ENCODE measurements at regions not wholly inside any gene's neighbourhood (a gene's known extent, or its start where the extent isn't known, plus 50 kb on each side); places are given as distances from the start of the nearest gene placed in this dataset.

DNA sequence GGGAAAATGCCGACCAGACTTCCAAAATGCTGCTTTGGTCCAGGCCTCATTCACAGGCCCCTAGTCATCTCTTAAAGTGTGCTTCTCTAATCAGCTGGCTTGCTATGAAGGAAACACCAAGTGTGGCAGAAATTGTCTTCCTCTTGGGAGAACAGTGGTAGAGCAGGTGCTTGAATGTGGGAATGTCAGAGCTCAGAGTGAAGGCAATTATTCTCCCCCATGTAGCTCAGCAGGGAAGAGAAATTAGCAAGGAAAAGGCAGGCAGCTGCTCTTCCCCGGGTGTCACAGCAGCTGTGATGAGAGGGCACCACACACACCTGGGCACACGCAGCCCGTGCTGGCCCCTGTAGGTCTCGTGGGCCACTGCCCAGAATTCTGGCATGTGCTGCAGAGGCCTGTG, 358.5 kb downstream of the WDR72 start:
- DNase-seq (ENCODE audit: low spot score), result no peak

DNA sequence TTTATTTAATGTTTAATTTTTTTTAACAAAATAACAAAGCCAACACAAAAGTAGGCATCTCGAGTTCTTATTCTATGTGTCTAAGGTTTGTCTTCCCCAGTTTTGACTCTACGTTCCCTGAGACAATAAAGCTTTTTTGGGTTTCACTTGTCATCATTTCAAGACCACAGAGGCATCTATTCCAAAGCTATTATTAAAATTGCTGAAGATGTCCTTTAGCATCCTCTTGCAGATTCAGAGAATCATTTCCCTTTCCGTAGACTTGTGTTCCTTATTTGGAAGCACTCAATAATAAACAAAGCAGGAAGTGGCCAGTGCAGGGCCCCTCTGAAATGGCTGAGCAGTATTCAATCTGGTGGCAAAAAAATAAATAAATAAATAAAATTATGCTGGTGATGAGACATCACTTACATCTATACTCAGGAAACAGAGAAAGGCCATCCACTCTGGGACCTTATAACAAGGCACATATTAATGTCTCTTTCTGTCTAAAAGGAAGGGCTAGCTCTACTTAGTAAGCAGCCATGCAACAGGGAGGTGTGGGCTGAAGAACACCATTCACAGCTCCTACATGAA, 362.3 kb downstream of the WDR72 start:
- DNase-seq (ENCODE audit: low spot score), result no peak

DNA sequence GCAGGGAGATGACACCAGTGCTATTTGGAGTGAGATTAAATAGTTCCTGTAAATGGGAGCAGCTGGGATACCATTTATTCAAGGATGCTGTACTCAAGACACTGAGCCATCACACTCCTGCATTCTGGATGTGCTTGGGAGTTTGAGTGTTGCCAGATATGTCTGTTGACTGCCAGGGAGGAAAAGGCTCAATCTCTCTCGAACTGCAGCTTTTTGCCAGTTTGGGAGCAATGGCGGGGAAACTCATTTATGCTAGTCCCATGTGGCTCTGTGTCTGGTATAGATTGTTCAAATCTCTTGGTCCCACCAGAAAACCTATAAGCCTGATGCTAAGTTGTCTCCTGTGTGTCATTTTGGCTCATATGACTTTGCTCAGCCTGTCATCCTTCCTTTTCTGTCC, 363.6 kb downstream of the WDR72 start:
- no peak for DNase-seq (ENCODE audit: low spot score)

DNA sequence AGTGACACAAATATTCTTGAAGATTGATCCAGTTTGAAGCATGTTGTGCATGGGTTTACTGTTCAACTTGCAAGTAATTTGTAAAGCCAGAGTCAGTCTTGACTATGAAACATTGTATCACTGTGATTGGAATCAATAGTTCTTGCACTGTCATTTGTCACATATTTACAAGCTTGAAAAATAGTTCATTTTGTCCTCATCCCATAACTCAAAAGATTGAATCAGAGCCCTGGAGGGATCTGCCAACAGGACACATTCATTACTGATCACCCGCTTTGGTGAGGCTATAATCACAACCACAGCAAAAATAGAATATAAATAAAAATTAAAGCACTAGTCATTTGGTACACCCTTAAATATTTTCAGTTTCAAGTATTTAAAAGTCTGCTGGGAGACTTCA, 368.9 kb downstream of the WDR72 start:
- DNase-seq (ENCODE audit: low spot score), result no peak

DNA sequence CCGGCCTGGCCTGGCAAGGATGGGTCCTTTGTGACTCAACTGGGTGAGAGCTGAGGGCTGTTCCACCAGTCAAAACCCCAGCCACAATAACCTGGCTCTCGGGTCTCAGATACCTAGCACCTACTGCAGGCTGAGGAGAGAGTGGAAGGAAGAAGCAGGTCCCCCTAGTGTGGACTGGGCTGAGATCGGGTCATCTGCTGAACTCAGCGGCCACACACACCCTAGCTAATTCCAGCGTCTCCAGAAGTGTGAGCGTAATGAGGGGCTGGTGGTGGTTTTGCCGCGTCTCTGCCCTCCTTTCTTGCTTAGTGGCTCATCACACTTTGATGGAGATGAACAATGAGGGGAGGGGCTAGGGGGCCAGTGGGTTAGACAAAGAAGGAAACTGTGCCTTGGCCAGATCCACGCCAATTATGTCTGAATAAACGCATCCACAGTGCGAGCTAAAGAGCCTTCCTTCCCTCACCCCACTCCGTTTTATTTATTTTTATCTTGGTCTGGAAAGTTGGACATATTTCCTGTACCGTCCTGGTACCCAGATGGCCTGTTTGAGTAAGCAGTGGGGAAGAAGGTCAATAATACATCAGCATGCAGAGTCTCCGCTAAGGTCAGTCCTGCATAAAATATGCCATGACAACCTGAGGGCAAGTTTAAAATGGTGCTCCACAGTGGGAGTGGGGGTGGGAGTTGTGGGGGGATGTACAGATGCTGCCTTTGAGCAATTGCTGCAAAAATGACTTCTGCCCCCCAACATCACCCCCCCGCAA, 370.0 kb downstream of the WDR72 start:
- DNase-seq (ENCODE audit: low spot score), result no peak

DNA sequence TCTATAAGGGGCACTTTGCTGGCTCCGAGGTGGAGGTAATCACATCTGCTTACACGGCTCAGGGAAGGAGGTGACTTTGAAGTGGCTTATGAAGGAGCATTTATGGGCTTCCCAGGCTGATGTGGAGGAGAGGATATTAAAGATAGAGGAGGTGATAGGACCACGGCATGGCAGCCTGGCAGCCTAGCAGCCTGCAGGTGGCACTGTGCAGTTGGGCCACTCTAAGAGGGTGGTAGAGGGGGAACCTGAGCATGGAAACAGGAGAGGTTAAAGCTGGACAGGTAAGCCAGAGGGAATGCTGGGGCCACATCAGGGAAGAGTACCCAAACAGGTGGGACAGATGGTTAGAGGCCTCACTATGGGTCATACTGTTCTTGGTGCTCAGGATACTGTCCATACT, 375.0 kb downstream of the WDR72 start:
- DNase-seq (ENCODE audit: low spot score), result no peak

DNA sequence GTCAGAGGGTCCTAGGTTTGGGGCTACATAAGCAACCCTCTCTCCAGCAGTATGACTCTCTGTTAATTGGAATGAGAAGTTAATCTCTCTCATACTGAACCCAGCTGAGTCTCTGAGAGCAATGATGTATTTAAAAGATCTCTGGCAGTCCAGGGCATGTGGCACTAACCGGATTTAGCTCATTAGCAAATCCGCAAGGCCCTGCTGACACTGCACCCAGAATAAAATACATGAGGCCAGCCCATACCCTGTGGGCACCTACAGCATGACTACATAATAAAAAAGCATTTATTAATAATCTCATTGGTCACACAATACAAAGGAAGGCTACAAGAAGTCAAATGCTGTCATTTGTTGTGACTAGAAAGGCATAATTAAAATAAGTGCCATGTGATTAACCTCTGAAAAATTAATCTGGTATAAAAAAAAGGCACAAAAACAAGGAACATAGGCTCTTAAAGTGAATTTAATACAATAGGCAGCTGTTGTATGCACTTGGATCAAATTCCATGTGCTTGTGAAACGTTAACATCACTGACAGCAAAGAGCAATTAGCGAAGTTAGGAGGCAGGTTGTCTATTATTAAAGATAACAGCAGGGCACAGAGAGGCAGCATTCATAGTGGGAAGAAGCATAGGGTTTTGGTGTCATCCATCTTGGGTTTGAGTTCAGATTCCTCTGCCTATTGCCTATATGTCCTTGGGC, 381.2 kb downstream of the WDR72 start:
- DNase-seq (ENCODE audit: low spot score), result no peak

DNA sequence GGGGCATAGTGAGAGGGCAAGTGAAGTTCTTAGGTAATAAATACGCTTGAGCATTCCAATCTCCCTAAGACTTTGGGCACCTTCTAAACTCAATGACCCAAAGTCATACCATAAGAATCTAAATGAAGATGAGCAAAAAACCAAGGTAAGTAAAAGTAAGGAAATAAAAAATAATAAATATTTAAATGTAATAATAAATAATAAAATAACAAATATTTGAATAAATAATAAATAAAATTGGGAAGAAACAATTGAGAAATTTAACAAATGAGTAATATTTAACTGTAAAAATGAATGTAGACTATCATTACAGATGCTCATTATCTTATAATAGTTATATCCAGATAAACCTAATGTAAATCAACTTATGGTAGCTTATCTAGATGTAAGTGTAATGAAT, 391.7 kb downstream of the WDR72 start:
- DNase-seq (ENCODE audit: low spot score), result no peak

DNA sequence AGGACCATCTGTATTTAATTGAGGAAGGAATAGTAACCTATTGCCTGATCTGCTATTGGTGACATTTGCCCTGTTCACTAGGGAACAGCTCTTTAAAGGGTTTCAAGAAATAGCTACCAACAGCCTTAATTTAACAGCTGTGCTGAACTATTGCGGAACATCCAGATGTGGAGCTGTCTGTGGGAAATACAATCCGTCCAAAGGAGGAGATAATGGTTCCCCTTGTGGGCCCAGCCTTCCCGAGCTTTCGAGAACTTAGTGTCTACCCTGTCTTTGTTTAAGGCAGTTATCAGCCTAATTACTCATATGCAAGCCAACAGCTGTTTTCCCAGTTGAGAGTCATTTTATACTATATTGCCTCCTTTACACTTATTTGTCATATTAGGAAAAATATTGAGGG, 398.6 kb downstream of the WDR72 start:
- no peak for DNase-seq (ENCODE audit: low spot score)

DNA sequence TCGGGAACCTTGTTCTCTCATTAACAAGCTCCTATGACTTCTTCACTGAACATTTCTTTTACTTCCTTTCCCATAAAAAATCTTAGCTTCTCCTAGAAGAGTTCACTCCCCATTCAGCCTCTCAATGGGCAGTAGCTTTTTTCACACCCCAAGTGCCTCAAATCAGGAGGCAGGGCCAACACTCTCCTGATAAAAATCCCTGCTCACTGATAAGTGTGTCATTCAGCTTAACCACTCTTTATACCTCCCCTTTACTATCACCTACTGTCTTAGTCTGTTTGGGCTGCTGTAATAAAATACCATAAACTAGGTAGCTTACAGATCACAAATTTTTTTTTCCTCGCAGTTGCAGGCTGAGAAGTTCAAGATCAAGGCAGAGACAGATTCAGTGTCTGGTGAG, 400.4 kb downstream of the WDR72 start:
- no peak for DNase-seq (ENCODE audit: low spot score)

DNA sequence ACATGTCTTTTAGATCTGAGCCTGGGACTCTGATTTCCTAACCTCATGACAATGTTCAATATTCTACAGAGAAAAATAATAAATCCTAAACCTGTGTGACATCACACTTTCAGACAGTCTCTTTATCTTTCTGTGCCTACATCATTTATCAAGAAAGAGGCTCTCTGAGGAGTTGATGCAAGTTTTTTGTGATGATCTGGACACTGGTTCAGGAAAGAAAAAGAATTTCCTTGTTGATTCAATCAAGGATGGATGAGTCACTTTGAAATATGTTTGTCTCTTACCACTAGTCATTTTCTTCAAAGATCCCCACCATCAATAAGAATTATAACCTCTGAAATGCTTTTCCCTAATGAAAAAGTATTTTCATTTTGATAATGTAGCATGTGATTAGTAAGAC, 404.6 kb downstream of the WDR72 start:
- no peak for DNase-seq (ENCODE audit: low spot score)

DNA sequence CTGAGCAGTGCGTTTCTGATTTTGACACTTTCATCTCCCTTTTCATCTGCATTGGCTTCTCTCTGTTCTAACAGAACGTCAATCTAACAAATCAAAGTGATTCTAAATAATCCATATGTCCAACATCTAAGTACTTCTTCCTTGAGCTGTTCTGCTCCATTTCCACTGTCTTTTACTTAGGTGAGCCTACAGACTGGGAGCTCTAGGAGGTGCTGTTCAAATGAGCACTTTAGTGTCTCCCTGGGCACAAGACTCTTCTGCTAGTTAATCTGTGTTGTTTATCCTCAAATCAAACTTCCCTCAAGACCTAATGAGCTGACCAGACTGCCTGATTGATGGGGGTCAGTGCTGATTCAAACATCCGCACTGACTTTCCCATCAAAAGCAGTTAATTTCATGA, 408.1 kb downstream of the WDR72 start:
- no peak for DNase-seq (ENCODE audit: low spot score)

DNA sequence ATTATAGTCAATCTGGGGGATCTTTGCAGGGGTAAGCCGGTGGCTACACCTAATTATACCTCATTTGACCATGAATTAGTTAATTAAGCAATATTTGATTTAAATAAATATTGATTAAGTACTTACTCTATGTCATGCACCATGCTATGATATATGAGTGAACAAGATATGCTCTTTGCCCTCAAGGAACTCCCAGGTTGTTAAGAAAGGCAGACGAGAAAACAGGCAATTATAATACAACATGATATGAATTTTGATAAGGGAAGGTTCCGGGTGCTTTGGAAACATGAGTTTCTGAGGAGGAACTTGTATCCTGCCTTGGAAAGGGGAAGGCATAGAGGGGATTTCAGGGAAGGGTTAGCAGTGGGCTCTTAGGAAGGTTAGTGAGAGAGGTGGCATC, 412.9 kb downstream of the WDR72 start:
- DNase-seq (ENCODE audit: low spot score), result no peak

DNA sequence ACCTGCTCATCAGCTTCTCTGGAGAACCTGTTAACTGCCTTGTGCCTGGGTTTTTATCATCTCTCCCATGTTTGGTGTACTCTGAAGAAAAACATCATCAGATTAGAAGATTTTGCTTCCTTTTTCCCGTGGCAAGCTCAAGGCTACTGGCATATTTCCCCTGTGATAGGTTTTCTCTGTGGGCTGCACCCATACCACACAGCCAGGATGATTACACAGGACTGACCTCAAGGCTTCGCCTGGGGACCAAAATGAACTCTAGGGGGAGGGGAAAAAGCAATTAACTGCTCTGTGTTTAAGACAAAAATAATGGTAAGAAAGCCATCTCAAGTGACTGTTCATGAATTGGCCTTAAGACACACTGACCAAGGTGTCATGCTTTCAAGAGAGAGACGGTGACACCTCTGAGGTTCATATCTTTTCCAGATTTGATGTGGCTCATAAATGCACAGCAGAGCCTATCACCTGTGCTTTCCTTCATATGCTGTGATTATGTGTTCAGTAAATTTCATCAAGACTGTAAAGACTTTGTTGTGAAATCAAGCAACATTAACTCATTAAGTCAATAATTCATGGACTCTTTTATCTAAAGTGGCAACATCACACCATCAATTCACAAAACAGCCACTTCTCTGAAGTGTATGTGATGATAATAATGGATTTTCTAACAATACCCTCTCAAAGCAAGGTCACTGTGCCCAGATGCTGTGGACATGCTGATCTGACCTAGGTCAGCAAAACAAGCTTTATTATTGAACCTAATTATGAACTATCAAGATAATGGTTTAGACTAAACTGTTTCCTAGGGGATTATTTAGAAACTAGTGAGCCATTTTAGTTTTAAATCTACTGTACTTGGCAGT, 427.9 kb downstream of the WDR72 start:
- DNase-seq (ENCODE audit: low spot score), result no peak

DNA sequence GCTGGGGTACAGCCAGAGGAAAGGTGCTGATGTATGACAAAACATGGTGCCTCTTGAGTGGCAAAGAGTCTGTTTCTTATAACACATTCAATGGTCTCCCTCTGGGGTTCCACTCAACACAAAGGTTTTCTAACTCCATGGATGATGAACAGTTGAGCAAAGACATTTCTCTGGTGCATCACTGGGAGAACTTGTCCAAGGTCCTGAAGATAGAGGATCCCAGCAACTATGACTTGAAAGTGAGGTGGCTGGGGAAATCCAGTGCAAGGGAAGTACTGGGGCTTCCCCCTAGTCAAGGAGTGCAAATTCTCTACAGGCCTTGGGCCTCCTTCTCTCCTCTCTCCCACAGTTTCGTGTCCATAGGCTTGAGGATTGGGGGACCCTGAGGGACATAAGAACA, 431.1 kb downstream of the WDR72 start:
- DNase-seq (ENCODE audit: low spot score), result no peak

DNA sequence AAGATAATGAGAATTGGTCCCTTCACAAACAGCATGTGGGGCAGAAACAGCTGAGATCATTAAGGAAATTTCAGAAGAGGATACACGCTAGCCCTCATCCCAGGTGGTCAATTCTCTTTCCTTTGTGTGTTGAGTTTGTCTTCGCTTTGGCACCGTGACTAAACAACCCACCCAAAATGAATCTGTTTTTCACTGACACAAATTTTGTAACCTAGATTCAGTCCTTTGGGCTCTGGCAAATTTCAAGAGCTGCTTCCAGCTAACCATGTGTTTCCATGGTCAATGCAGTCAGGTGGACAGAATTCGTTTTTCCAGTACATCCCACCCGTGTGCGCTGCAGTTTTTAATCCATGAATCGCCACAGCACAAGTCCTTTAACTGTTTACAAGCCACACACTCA, 435.4 kb downstream of the WDR72 start:
- DNase-seq (ENCODE audit: low spot score), result peak; percentile 25

DNA sequence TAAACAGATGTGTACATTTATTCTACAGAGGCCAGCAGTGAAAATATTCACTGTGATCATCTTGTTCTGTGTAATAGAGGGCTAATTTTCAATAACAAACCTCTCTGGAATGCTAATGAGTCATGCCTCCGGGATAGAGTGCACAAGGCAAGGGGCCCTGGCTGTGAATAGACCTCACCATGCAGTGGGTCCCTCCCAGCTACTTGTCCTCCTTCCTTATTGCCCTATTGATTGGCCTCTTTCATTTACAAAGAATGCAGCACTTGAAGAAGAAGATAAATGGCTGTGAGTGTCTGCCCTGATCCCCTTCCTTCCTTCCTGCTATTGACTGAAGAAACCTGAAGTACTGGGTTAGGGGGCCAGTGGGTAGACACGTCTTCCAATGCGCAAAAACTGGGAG, 436.3 kb downstream of the WDR72 start:
- no peak for DNase-seq (ENCODE audit: low spot score)

DNA sequence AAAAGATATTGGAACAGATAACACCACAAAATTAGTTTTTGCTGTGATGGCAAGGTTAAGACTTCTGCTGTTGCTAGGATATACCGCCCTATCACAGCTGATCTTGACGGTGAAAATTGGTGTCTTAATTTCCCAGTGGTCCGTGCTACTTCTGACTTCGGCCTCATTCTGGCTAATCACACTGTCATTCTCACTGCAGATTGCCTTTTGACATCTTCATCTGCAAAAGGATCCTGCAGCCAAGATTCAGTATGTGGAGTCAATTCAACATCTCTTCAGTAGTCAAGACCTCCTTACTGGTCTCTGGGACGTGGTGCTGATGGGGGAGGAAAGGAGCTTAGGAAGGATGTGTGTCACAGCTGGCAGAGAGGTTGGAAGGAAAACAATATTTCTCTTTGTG, 438.6 kb downstream of the WDR72 start:
- no peak for DNase-seq (ENCODE audit: low spot score)

DNA sequence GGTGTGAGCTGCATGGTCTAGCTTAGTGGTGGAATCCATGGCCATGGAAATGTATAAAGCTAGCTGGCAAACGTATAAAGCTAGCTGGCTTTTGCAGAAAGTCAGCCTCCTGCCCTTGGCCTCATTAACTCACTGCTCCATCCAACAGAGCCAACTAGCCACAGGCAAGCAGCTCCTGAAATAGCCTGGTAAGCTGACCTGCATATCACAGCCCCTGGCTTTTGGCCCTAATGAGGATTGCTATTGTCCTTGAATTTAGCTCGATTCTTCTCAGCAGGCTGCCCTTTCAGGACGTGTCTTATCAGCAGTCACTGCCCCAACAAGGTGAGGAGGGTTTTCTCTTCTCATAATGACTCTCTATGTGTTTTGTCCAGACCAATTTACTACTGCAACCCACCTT, 446.8 kb downstream of the WDR72 start:
- DNase-seq (ENCODE audit: low spot score), result no peak

DNA sequence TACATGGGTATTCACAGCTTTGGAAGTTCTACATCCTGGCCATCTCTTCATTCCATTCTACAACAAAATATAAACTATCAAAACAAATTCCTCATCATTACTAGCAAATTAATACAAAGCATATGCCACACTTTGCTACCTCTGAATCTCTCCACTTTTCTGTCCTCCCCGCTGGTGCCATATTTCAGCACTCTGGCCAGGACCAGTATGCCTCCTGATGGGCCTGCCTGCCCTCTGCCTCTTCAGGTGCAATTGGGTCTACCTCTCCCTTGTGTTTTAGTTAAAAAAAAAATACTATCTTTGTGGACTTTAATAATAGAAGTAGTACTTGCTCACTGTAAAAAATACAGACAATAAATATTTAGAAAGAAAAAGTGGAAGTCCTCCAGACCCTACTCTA, 448.8 kb downstream of the WDR72 start:
- no peak for DNase-seq (ENCODE audit: low spot score)

DNA sequence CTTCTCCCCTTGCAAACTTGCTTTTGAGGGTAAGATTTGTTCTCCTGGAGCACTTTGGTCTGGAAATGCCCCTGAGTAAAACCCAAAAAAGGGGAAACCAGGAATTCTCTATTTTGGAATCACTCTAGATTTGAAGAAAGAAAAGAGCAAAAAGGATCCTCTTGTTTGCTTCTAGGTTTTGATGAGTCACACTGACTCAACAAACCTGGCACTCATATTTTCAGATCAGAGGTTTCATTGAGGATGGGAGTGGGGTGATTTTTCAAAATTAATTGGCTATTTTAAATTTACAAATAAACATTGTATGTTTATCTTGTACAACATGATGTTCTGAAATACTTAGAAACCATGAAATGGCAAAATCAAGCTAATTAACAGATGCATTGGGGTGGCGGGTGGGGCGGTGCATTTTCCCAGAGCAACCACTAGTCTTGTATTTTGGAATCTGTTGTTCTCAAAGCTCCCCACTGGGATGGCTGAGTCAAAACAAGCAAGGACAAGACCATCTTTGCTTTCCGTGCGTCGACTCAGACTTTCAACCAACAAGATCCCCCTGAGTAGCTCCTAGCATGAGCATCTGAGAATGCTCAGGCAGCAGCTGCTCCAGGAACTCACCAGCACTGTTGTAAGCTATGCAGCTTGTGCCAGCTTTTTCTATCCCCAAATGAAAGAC, 451.4 kb downstream of the WDR72 start:
- DNase-seq (ENCODE audit: low spot score), result no peak

DNA sequence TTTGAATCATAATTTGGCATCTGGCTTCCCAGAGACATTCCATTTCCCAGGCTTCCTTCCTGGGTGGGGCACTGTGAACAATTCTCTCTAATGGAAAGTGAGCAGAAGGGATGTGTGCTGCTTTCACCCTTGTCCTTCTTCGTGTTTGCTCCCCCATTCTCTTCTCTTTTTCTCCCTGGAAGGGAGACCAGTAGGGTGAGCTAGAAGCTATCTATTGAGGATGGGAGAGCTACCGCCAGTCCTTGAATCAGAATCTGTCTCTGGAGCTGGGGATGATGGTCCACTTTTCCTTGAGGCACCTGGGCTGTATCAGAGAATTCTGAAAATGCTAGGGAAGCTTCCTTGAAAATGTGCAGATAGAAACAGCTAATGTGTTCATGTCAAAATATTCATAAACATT, 453.9 kb downstream of the WDR72 start:
- no peak for DNase-seq (ENCODE audit: low spot score)
